ENCODE measurements at regions not wholly inside any gene's neighbourhood (a gene's known extent, or its start where the extent isn't known, plus 50 kb on each side); places are given as distances from the start of the nearest gene placed in this dataset.

DNA sequence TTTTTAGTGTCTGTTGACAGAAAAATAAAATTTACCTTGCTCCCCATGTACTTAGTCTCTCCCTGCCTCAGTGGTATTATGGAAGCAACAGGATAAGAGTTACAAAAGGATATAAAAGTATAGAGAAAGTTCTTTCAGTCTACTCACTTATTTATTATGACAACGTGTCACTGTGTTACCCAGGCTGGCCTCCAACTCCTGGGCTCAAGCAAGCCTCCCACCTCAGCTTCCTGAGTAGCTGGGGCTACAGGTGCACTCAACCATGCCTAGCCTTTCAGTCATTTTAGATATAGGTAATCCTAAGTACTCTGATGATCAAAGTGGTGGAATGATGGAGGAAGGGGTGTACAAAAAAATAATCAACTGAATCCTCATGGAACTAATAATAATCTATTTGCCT is 215.2 kb upstream of the MKLN1 start:
- DNase-seq = no peak

DNA sequence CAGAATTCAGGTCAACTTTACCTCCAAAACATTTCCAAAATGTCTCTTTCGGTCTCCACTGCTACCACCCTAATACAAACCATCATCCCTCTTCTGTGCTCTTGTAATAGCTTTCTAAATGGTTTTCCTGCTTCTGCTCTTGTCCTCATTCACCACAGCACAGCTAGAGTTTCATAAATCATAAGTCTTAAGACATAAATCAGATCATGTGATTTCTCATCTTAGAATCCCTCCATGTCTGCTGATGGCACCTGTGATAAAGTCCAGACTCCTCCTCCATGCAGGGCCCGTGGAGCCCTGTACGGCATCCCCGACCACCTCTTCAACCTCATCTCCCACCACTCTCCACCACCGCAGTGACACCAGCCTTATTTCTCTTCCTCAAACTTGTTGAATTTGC is 212.3 kb upstream of the MKLN1 start:
- DNase-seq = no peak

- no peak for DNase-seq
These were observed 210.2 kb upstream of the MKLN1 start for GRCh38 chr7:131117439-131117838.

GRCh38 chr7:131119381-131119780 is 208.3 kb upstream of the MKLN1 start:
- no peak for DNase-seq

DNA sequence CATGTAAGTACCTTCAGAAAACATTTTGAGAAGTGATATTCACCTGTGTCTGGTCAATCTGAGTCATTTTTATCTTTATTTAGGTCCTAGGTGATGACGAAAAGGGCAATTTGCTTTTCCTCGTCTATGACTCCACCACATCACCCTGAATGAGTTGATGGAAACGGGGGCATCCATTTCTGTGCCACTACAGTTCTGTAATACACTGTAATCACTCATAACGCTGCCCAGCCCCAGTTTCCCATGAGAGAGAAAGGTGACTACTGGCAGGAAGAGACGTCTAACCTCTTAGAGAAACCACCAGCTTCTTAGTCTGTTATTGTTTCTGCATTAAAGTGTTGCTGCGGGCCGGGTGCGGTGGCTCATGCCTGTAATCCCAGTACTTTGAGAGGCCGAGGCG is 205.3 kb upstream of the MKLN1 start:
- DNase-seq = no peak

GRCh38 chr7:131124001-131124629 is 203.6 kb upstream of the MKLN1 start:
- DNase-seq = no peak

DNA sequence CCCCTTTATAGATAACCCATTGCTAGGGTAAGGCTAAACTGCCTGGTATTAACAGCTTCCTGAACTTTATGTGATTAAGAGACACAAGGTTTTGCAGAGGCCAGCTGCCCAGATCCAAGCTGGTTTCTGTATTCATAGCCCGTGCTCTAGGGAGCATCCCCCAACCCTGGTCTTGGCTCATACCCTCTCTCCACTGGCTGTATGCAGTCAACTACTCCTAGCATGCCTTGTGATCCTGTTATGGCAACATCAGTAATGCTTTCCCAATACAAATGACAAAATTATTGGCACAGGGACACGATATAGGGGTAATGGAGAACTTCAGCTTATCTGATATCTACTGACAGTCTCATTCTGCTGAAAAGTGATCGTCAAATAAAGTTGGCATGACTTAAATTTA is 202.8 kb upstream of the MKLN1 start:
- no peak for DNase-seq

GRCh38 chr7:131130324-131130723 is 197.4 kb upstream of the MKLN1 start:
- DNase-seq = no peak

DNA sequence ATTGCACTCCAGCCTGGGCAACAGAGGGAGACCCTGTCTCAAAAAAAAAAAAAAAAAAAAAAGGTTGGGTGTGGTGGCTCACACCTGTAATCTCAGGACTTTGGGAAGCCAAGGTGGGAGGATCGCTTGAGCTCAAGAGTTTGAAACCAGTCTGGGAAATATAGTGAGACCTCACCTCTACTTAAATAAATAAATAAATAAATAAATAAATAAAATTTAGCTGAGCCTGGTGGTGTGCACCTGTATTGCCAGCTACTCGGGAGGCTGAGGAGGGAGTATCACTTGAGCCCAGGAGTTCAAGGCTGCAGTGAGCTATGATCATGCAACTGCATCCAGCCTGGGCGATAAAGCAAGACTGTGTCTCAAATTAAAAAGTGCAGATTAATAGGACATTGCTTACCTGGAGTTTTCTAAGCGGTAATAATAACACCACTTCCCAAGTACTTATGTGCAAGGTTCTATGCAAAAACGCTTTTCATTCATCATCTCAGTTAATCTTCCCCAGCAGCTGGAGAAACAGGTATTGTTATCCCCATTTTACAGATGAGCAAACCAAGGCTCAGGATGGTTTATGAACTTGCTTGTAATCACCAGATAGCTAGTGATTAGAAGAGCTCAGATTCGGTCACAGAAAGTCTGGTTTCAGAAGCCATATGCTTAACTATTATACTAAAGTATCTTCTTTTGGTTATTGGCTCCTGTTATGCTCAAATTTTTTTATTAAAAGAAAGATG is 196.5 kb upstream of the MKLN1 start:
- no peak for DNase-seq

GRCh38 chr7:131131746-131132431 is 195.8 kb upstream of the MKLN1 start:
- DNase-seq = no peak

GRCh38 chr7:131139462-131139861 is 188.2 kb upstream of the MKLN1 start:
- no peak for DNase-seq

DNA sequence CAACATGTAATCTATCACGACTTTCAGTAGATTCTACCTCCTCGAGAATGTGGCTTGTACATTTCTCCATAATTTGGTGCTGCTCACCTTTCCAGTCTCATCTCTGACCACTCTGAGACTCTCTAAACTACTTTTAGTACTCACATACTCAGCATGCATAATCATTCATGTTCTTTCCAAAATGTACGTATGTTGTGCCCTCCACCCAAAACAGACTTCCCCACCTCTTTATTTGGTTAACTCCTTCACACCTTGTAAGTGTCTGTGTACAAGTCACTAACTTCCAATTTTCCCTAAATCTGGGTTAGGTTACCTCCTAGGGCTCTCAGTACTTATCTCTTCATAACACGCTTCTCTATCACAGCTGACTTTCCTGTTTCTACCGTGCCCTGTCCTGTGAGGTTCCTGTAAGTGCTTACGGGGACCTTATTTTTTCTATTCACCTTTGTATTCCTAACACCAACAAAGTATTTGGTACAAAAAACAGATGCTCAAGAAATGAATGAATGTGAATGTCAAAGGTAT is 186.2 kb upstream of the MKLN1 start:
- DNase-seq = no peak

DNA sequence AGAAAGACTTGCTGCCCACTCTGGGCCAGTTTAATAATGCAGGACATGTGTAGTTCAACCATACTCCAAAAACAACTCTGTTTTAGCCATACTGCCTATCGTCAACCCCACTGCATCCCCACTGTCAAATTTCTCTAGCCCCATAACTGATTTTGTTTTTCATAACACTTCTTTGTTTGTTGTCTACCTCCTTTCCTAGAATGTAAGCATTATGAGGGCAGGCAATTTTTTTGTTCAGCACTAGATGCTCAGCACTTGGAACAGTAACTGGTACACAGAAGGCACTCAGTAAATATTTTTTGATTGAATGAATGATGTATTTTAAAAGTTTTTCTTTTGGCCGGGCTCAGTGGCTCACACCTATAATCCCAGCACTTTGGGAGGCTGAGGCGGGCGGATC is 183.8 kb upstream of the MKLN1 start:
- no peak for DNase-seq

DNA sequence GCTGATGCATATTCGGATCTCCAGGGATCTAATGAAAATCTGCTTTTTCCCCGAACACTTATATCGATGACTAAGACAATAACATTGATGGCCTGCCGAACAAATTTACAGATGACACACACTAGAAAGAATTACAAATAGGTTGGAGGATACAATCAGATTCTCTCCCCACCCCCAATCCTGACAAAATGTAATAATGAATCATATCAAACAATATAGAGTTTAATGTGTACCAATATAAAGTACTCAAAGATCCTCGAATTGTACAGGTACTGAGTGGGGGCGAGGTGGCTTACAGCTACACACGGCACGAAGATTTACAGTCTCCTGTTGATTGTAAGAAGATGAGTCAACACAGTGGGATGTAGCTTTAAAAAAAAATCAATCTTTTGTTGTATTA is 182.7 kb upstream of the MKLN1 start:
- DNase-seq = no peak

GRCh38 chr7:131145770-131146169 is 181.9 kb upstream of the MKLN1 start:
- no peak for DNase-seq

DNA sequence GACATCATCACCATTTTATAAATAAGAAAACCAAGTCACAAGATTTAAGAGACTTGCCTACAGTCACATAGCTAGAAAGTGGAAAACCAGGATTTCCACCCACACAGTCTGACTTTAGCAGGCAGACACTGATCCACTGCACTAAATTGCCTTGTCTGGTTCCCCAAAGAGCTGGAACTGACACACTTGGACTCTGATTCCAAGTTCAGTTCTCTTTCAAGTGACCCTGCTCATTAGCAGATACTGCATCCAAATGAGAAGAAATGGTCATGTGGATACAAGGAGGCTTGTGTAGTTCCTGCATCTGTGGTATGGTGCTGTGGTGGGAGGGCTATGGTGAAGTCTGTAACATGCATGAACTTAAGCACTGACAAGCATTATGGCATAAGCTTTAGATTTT is 180.1 kb upstream of the MKLN1 start:
- no peak for DNase-seq

GRCh38 chr7:131148258-131148657 is 179.4 kb upstream of the MKLN1 start:
- no peak for DNase-seq

DNA sequence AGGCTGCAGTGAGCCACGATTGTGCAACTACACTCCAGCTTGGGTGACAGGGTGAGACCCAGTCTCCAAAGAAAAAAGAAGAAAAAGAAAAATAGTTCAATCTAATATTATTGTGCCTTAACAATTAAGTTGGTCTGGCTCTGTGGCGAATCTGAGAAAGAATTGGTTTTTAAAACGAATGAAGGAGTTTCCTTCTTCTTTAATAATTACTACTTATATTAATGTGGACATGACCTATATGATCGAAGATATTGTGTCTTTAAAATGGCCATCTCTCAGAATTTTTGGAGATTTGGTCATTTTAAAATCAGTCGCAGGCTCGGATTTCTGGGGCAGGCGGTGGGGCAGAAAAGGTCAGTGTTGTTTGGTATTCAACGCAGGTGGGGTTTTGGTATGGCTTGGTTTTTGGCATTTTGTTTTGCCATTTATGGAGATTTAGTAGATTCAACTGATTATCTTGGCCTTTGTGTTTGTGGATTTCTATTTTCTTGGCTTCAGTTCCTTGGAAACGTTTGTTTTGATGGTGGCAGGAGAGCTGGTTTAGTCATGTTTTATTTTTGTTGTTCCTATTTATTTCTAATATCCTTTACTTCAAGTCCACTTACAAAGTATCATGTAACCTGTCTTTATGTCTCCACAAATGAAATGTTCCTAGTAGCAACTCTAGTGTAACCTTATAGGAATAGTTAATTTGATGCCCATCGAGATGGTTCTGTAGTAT is 178.8 kb upstream of the MKLN1 start:
- no peak for DNase-seq

DNA sequence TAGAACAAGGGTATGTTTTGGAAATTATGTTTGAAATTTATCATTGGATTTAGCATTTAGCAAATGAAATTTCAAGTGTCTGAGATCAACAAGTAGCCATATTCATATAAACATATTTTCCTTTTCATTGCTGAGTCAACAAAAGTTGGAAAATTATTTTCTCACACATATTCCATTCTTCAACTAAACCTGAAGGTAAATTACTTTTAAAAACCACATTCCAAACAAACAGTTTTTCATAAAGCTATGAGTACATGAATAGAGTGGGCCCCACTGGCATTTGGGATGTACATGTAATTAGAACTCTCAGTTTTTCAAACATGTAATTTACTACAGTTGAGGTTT is 178.3 kb upstream of the MKLN1 start:
- DNase-seq = no peak

DNA sequence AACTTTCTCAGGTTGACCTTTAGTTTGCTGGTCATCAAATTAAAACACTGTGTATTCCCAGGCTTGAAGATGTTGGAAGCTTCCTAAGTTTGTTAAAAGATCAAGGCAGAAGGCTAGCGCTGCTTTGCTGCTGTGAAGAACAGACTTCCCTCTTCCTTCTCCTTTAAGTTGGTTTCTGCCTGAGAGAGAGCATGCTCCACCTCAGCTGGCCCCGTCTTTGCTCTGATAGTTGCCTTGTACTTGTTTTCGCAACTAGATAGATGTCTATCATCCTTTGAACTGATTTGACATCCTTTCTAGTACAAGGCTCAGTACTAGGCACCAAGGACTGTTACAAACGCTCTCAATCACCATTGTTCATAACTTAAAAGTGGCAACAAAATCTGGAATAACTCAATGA is 177.8 kb upstream of the MKLN1 start:
- no peak for DNase-seq

DNA sequence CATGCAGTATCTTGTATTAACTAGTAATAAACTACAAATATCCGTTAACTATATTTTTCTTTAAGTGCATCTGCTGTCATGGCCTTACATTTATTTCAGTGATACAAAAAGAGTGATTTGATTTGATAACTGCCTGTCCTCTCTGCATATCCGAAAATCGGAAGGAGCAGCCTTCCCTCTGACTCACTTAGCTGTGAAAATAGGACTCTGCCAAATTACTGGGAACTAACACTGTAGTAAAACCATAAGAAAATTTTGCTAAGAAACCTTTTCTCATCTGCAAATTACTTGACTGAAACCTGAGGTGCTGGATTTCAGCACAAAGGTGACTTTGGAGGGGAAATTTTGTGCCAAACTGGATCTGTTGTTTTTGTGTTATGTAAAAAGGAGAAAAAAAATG is 176.6 kb upstream of the MKLN1 start:
- no peak for DNase-seq

GRCh38 chr7:131152766-131153165 is 174.9 kb upstream of the MKLN1 start:
- no peak for DNase-seq

- DNase-seq = no peak
These were observed 173.3 kb upstream of the MKLN1 start for GRCh38 chr7:131154380-131154779.

All from GDM1 (cell line).